DND-41 (cell line): ENCODE measurements at regions not wholly inside any gene's neighbourhood (a gene's known extent, or its start where the extent isn't known, plus 50 kb on each side); places are given as distances from the start of the nearest gene placed in this dataset.

ENCODE experiments used
- ATAC-seq: fragments of 200-7000 bp; cut with Tn5 transposase; 3 replicates; pipeline ENCODE4 v1.9.1; 2021; ENCODE audit warnings: low read depth; ENCODE audit not compliant: insufficient read depth
- DNase-seq: peaks from one replicate; pipeline ENCODE4 v3.0.0-alpha.2; 2020
- H2AFZ ChIP-seq: 2 replicates; pipeline ENCODE4 v1.6.0; 2012; ENCODE audit warnings: low read depth, low read length
- H3K27ac ChIP-seq: 2 replicates; pipeline ENCODE4 v1.5.1; 2012; ENCODE audit warnings: low read length, inconsistent platforms
- H3K27me3 ChIP-seq: fragments of 200-600 bp; sonication (generic); 2 replicates; pipeline ENCODE4 v1.6.0; 2012; ENCODE audit warnings: low read length, mild to moderate bottlenecking, inconsistent platforms; ENCODE audit not compliant: insufficient read depth, poor library complexity
- H3K36me3 ChIP-seq: 2 replicates; pipeline ENCODE4 v1.5.1; 2012; ENCODE audit warnings: low read length, inconsistent platforms; ENCODE audit not compliant: insufficient read depth
- H3K4me1 ChIP-seq: 2 replicates; pipeline ENCODE4 v1.5.1; 2012; ENCODE audit warnings: mild to moderate bottlenecking, low read length; ENCODE audit not compliant: insufficient read depth
- H3K4me2 ChIP-seq: 2 replicates; pipeline ENCODE4 v1.6.0; 2012; ENCODE audit warnings: mild to moderate bottlenecking, moderate library complexity, low read length, inconsistent platforms; ENCODE audit not compliant: insufficient read depth
- H3K4me3 ChIP-seq, 2 experiments: fragments of 200-600 bp in 1 of 2; shearing (Covaris generic) in 1 of 2; 2 replicates each; pipeline ENCODE4 v1.5.1; 2012 to 2016; ENCODE audit warnings: inconsistent platforms in 2 of 2, low read length in 2 of 2, mild to moderate bottlenecking in 2 of 2, low read depth in 1 of 2, moderate library complexity in 1 of 2
- H3K79me2 ChIP-seq: 2 replicates; pipeline ENCODE4 v1.6.0; 2012; ENCODE audit warnings: low read length, inconsistent platforms; ENCODE audit not compliant: insufficient read depth
- H3K9ac ChIP-seq: 2 replicates; pipeline ENCODE4 v1.6.0; 2012; ENCODE audit warnings: low read depth, mild to moderate bottlenecking, inconsistent platforms, low read length, moderate library complexity
- H3K9me3 ChIP-seq: 2 replicates; pipeline ENCODE4 v1.5.1; 2012; ENCODE audit warnings: low read length, moderate library complexity, mild to moderate bottlenecking, inconsistent platforms; ENCODE audit not compliant: insufficient read depth, severe bottlenecking
- H4K20me1 ChIP-seq: 2 replicates; pipeline ENCODE4 v1.6.0; 2012; ENCODE audit warnings: low read length; ENCODE audit not compliant: insufficient read depth
- CTCF ChIP-seq: IDR thresholded peaks from 2 replicates; pipeline ENCODE4 v1.5.1; 2012; ENCODE audit warnings: borderline replicate concordance, low read length, moderate library complexity, mild to moderate bottlenecking; ENCODE audit not compliant: poor library complexity, severe bottlenecking; ENCODE audit errors: extremely low read depth
- EZH2 ChIP-seq: IDR thresholded peaks from 3 replicates; pipeline ENCODE4 v1.6.1; 2012; ENCODE audit warnings: borderline replicate concordance, low read depth, mild to moderate bottlenecking, moderate library complexity, low read length, inconsistent platforms; ENCODE audit not compliant: severe bottlenecking

- TF ChIP-seq CTCF: no peak
- H2AFZ ChIP-seq: no peak overlapping the region
- no peaks in the 10 kb centered on the region for H3K79me2 ChIP-seq
- no peaks in the 10 kb centered on the region for H3K4me1 ChIP-seq
- no peak overlapping the region for H3K9ac ChIP-seq
- H3K27ac ChIP-seq: no peak overlapping the region
- H3K9me3 ChIP-seq: peaks cover 6% of the 10 kb centered on the region
- no peak for ATAC-seq
- DNase-seq: no peak
- H3K27me3 ChIP-seq: peaks cover 2% of the 10 kb centered on the region
- H3K4me3 ChIP-seq: no peak overlapping the region
- no peak overlapping the region for H3K4me2 ChIP-seq
- no peaks in the 10 kb centered on the region for H3K36me3 ChIP-seq
- H4K20me1 ChIP-seq: no peaks in the 10 kb centered on the region
These were observed 56.7 kb upstream of the SDK1 start for GRCh38 chr7:3244241-3244814.

- no peak overlapping the region for H3K9ac ChIP-seq
- no peaks in the 10 kb centered on the region for H3K79me2 ChIP-seq
- ATAC-seq: no peak
- no peak overlapping the region for H3K27ac ChIP-seq
- TF ChIP-seq CTCF: no peak
- no peak for TF ChIP-seq EZH2
- no peak overlapping the region for H3K4me2 ChIP-seq
- no peaks in the 10 kb centered on the region for H3K36me3 ChIP-seq
- H3K27me3 ChIP-seq: peaks cover 2% of the 10 kb centered on the region
- H2AFZ ChIP-seq: no peak overlapping the region
- no peaks in the 10 kb centered on the region for H4K20me1 ChIP-seq
- DNase-seq: no peak
- no peaks in the 10 kb centered on the region for H3K4me1 ChIP-seq
- H3K9me3 ChIP-seq: peaks cover 6% of the 10 kb centered on the region
- no peak overlapping the region for H3K4me3 ChIP-seq
These were observed 56.0 kb upstream of the SDK1 start for GRCh38 chr7:3245077-3245476.

GRCh38 chr7:3245721-3246120 is 55.3 kb upstream of the SDK1 start:
- no peak overlapping the region for H2AFZ ChIP-seq
- no peaks in the 10 kb centered on the region for H3K36me3 ChIP-seq
- peaks cover 2% of the 10 kb centered on the region for H3K27me3 ChIP-seq
- no peak overlapping the region for H3K4me2 ChIP-seq
- no peak overlapping the region for H3K9ac ChIP-seq
- ATAC-seq (no peak), DNase-seq (no peak)
- no peaks in the 10 kb centered on the region for H3K79me2 ChIP-seq
- H3K4me3 ChIP-seq: no peak overlapping the region
- no peaks in the 10 kb centered on the region for H3K4me1 ChIP-seq
- H3K27ac ChIP-seq: no peak overlapping the region
- H3K9me3 ChIP-seq: peaks cover 6% of the 10 kb centered on the region
- H4K20me1 ChIP-seq: no peaks in the 10 kb centered on the region
- TF ChIP-seq CTCF: no peak
- TF ChIP-seq EZH2: no peak

- Histone ChIP-seq H3K27me3 (peaks cover 2% of the 10 kb centered on the region), H3K4me1 (no peaks in the 10 kb centered on the region), H3K36me3 (no peaks in the 10 kb centered on the region), H3K9ac (no peak overlapping the region), H4K20me1 (no peaks in the 10 kb centered on the region), H3K9me3 (peaks cover 6% of the 10 kb centered on the region), H3K27ac (no peak overlapping the region), H3K4me2 (no peak overlapping the region), H3K79me2 (no peaks in the 10 kb centered on the region), H3K4me3 (no peak overlapping the region), H2AFZ (no peak overlapping the region)
- ATAC-seq: no peak
- no peak for DNase-seq
- TF ChIP-seq EZH2: no peak
- TF ChIP-seq CTCF: no peak
These were observed 54.9 kb upstream of the SDK1 start for GRCh38 chr7:3246127-3246526.
